GDM1 (cell line): ENCODE measurements at regions not wholly inside any gene's neighbourhood (a gene's known extent, or its start where the extent isn't known, plus 50 kb on each side); places are given as distances from the start of the nearest gene placed in this dataset.
"Not testable (repeated sequence)": the region's sequence is repeated elsewhere in the genome, so short reads cannot be mapped to it uniquely, and the experiment has no call there.

Experiments used
- DNase-seq: peaks from one replicate; lab custom pipeline; 2025; lab: John Stamatoyannopoulos, UW

- not testable (repeated sequence) for DNase-seq
Observed at GRCh38 chr21:27887808-27888455, 921.0 kb upstream of the ADAMTS5 start.

- no peak for DNase-seq
Observed at GRCh38 chr21:27885296-27885711, 918.4 kb upstream of the ADAMTS5 start.

GRCh38 chr21:27881331-27881730 is 914.4 kb upstream of the ADAMTS5 start:
- DNase-seq, result not testable (repeated sequence)

GRCh38 chr21:27872411-27872810 is 905.5 kb upstream of the ADAMTS5 start:
- not testable (repeated sequence) for DNase-seq

DNA sequence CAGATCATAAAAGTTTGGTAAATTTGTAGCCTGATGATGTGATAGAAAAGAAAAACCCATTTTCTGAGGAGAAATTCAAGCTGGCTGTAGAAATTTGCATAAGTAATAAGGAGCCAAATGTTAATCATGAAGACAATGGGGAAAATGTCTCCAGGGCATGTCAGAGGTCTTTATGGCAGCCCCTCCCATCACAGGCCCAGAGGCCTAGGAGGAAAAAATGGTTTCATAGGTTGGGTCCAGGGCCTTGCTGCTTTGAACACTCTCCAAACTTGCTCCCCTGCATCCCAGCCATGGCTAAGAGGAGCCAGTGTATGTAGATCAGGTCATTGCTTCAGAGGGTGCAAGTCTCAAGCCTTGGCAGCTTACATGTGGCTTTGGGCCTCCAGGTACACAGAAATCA is 903.9 kb upstream of the ADAMTS5 start:
- DNase-seq, result not testable (repeated sequence)

DNA sequence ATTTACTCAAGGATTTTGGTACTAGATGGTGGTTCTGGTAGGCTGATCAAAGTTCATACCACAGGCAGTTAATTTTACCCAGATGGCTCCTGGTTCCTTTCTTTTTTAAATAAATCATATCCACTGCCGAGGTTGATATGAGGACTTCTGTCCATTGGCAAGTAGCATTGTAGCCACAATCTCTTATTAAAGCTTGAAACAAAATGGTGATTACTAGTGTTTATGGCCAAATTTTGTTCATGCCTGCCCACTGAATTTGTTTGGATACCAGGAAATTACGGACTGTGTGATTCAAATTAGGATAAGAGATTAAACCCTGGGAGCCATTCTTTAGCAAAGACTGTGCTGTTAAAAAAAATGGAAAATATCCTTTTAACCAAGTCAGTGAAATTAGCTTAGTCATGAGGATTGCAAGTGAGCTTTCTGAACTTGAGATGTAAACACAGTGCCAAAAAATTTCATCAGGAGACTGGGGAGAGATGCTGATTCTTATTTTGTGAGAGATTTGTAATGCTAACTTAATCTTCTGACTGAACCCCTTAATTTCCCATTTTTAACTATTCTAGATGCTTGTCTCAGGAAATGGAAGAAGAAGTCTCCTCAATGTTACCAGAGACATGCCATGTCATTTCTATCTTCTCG is 893.5 kb upstream of the ADAMTS5 start:
- not testable (repeated sequence) for DNase-seq

DNA sequence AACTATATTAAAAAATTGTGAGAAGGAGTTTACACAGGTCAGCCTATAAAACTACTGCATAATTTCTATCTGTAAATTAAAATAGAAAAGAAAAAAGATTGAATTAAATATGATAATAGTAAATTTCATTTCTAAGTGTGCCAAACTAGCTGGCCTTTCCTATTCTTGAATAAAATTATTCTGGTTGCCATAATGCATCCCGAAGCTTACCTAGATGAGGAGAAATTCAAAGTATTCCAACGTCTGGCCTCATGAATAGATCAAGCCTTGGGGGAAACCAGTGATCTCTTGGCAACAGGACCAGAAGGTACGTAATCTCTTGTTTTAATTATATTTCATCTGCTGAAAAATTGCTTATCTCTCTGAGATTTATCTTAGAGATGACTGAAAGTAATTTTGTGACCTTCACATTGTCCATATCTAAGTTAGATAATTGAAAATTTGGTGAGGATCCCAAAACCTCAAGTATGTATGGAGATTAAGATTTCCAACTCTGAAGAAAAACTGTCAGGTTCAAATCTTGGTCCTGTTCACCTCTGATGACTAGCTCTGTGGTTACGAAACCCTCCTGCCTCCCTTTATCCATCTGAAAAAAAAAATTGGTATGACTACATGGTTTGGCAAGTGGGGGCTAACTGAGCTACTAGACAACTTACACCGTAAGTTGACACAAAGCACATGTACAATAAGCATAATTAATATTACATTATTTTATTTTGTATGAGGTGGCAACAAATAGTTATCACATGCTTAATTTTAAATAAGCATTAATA is 891.4 kb upstream of the ADAMTS5 start:
- not testable (repeated sequence) for DNase-seq

- not testable (repeated sequence) for DNase-seq
Observed at GRCh38 chr21:27856988-27857387, 890.1 kb upstream of the ADAMTS5 start.

- DNase-seq, result no peak
Observed at GRCh38 chr21:27841084-27841672, 874.3 kb upstream of the ADAMTS5 start.

- DNase-seq, result no peak
Observed at GRCh38 chr21:27840262-27840661, 873.4 kb upstream of the ADAMTS5 start.

DNA sequence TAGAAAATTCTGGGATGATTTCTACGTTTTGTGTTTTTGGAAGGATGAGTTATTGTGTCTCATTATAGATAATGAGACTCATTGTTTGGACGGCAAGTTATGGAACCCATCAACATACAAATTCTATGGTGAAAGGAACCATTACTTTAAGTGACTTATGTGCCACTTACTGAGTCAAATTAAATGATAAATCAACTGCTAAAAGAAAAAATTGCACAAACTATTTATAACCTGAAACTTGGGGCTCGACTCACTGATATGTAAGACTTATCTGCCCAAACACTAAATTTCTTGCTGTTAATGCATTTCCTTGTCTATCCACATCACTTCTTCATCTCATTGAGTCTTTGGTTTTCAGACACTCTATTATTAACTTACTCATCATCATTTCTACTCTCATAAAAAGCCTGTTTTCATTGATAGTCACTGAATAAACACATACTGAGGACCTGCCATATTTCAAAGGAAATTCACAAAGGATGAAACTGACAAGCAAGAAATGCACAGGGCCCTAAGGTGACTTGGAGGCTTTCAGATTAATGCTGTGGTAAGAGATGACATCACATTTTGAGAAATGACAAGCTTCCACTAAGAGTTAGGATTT is 872.7 kb upstream of the ADAMTS5 start:
- no peak for DNase-seq

- DNase-seq, result no peak
Observed at GRCh38 chr21:27838573-27838972, 871.7 kb upstream of the ADAMTS5 start.

DNA sequence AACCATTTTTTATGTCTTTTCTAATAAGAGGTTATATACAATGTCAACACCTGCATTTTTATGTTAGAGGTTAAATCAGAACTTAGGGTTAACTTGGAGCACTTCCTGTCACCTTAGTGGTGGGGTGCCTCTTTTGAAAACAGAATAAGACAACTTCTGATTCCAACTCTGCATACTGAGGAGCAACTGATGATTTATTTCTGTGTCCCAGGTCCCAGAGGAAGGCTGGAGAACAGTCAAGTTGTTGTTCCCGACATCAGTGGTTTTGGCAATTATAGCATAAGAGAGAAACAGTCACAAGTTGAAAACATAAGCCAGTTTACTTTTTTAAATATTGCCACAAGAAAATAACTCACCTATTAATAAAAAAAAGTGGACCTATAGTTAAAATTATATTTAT is 871.0 kb upstream of the ADAMTS5 start:
- no peak for DNase-seq

DNA sequence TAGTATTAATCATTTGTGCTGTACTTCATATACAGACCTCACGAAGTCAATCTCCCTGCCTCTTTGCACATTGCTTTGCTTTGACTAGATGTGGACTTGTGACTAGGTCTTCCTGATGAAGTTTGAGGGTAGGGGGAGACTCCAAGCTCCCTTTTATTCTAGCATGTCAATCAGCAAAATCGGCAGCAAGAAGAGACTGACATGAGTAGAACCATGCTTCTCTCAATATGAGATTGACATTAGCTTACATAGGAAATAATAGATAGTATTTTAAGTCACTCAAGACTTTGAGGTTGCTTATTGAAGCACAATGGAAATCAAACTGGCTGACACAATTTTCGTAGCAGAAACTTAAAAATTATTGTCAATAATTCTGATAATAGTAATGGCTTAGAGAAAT is 866.4 kb upstream of the ADAMTS5 start:
- no peak for DNase-seq

GRCh38 chr21:27831816-27832569 is 865.1 kb upstream of the ADAMTS5 start:
- no peak for DNase-seq

DNA sequence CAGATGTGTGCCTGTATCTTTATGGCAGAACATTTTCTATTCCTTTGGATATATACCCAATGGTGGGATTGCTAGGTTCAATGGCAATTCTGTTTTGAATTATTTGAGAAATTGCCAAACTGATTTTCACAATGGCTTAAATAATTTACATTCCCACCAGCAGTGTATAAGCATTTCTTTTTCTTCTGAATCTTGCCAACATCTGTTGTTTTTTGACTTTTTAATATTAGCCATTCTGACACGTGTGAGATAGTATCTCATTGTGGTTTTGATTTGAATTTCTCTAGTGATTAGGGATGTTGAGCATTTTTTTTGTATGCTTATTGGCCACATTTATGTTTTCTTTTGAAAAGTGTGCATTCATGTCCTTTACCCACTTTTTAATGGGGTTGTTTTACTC is 864.3 kb upstream of the ADAMTS5 start:
- DNase-seq, result no peak

DNA sequence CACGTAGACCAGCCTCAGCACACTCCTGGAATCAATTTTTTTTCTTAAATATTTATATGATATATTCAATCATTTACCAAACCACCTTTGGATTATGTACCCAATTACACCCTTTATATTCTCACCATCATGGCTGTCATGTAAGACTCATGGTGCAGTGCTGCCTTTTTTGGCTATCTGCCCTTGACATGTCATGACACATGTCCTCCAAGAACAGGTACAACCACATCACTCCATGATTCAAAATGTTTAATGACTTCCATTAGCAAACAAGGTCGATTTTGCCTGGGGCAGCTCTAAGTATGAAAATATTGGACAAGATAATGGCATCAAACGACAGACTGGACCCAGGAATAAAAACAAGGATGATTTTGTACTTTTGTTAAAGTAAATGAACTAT is 861.1 kb upstream of the ADAMTS5 start:
- no peak for DNase-seq

GRCh38 chr21:27825035-27825434 is 858.1 kb upstream of the ADAMTS5 start:
- DNase-seq, result no peak

- no peak for DNase-seq
Observed at GRCh38 chr21:27823652-27824201, 856.8 kb upstream of the ADAMTS5 start.

- DNase-seq, result no peak
Observed at GRCh38 chr21:27820342-27820741, 853.5 kb upstream of the ADAMTS5 start.

GRCh38 chr21:27819299-27819698 is 852.4 kb upstream of the ADAMTS5 start:
- DNase-seq, result no peak
